OCI-LY7 (cell line): ENCODE measurements at regions not wholly inside any gene's neighbourhood (a gene's known extent, or its start where the extent isn't known, plus 50 kb on each side); places are given as distances from the start of the nearest gene placed in this dataset.

ENCODE experiments used
- BruUV-seq: library from RNA; stranded (reverse); fragments of 400-500 nt; replicated peaks from 2 replicates; lab custom pipeline; 2021; lab: Mats Ljungman, UMichigan
- CTCF ChIA-PET: fragments of 300-600 bp; sonication (Branson Sonifier 250); formaldehyde crosslinking; loops from one replicate; lab custom pipeline; 2022; ENCODE audit warnings: antibody characterized with exemption; ENCODE audit not compliant: unreplicated experiment; lab: Charles Lee
- POLR2A ChIA-PET: fragments of 300-600 bp; sonication (Branson Sonifier 250); formaldehyde crosslinking; loops from one replicate; lab custom pipeline; 2022; ENCODE audit warnings: antibody characterized with exemption; lab: Charles Lee
- DNase-seq: peaks from one replicate; pipeline ENCODE4 v3.0.0-alpha.2; 2015; ENCODE audit warnings: low spot score
- H2AFZ ChIP-seq: fragments of 200-600 bp; sonication (generic), shearing (Covaris generic); 2 replicates; pipeline ENCODE4 v1.6.1; 2014; ENCODE audit warnings: mild to moderate bottlenecking, antibody characterized with exemption, low read length, moderate library complexity
- H3K27ac ChIP-seq: fragments of 200-600 bp; sonication (generic); 2 replicates; pipeline ENCODE4 v1.5.1; 2014; ENCODE audit warnings: mixed run types, low read depth, mild to moderate bottlenecking, moderate library complexity, low read length, inconsistent platforms; ENCODE audit not compliant: poor library complexity, severe bottlenecking
- H3K36me3 ChIP-seq: fragments of 200-600 bp; sonication (generic); 2 replicates; pipeline ENCODE4 v1.6.1; 2014; ENCODE audit warnings: mild to moderate bottlenecking, antibody characterized with exemption, low read length, moderate library complexity, mixed read lengths; ENCODE audit not compliant: insufficient read depth
- H3K4me1 ChIP-seq: fragments of 200-600 bp; sonication (generic); 2 replicates; pipeline ENCODE4 v1.5.1; 2014; ENCODE audit warnings: mild to moderate bottlenecking, low read length; ENCODE audit not compliant: insufficient read depth, poor library complexity, severe bottlenecking
- H3K4me2 ChIP-seq: fragments of 200-600 bp; sonication (generic); 2 replicates; pipeline ENCODE4 v1.6.1; 2014; ENCODE audit warnings: mild to moderate bottlenecking, low read length
- H3K4me3 ChIP-seq: fragments of 200-600 bp; sonication (generic); 2 replicates; pipeline ENCODE4 v1.5.1; 2014; ENCODE audit warnings: mild to moderate bottlenecking, low read depth, low read length; ENCODE audit not compliant: poor library complexity, severe bottlenecking
- H3K79me2 ChIP-seq: fragments of 200-600 bp; sonication (generic); 2 replicates; pipeline ENCODE4 v1.6.1; 2016; ENCODE audit warnings: low read depth, mild to moderate bottlenecking, low read length, moderate library complexity, mixed read lengths; ENCODE audit not compliant: insufficient read depth
- H3K9me2 ChIP-seq: fragments of 200-600 bp; sonication (generic); 2 replicates; pipeline ENCODE4 v1.6.1; 2016; ENCODE audit warnings: mild to moderate bottlenecking, low read length, mixed read lengths; ENCODE audit not compliant: insufficient read depth
- H3K9me3 ChIP-seq: fragments of 200-600 bp; sonication (generic); 2 replicates; pipeline ENCODE4 v1.6.1; 2014; ENCODE audit warnings: mild to moderate bottlenecking, mixed run types, low read length, mixed read lengths
- H4K20me1 ChIP-seq: fragments of 200-600 bp; sonication (generic); 2 replicates; pipeline ENCODE4 v1.6.1; 2014; ENCODE audit warnings: mild to moderate bottlenecking, antibody characterized with exemption, low read length, moderate library complexity, mixed read lengths; ENCODE audit not compliant: insufficient read depth
- CTCF ChIP-seq: fragments of 200-600 bp; sonication (generic); conservative IDR thresholded peaks from 2 replicates; pipeline ENCODE4 v1.5.1; 2014; ENCODE audit warnings: mild to moderate bottlenecking, antibody characterized with exemption, low read length, moderate library complexity, mixed read lengths
- EZH2phosphoT487 ChIP-seq: fragments of 200-600 bp; sonication (generic); IDR thresholded peaks from 2 replicates; pipeline ENCODE4 v1.6.1; 2018; ENCODE audit warnings: low read depth, borderline replicate concordance, mild to moderate bottlenecking, mixed run types, antibody characterized with exemption, low read length, moderate library complexity, mixed read lengths
- intact Hi-C: fragments of 100-400 bp; cut with micrococcal nuclease; formaldehyde crosslinking; loops from one replicate; pipeline ENCODE4 v1.10.0; 2022; ENCODE audit not compliant: unreplicated experiment

GRCh38 chr1:94326329-94326728 is 88.9 kb upstream of the ARHGAP29 start:
- Histone ChIP-seq H3K36me3 (no peaks in the 10 kb centered on the region), H4K20me1 (no peaks in the 10 kb centered on the region), H3K27ac (no peak overlapping the region), H3K9me3 (no peaks in the 10 kb centered on the region), H3K4me2 (no peak overlapping the region), H2AFZ (no peak overlapping the region), H3K9me2 (no peaks in the 10 kb centered on the region), H3K4me3 (no peak overlapping the region), H3K79me2 (no peaks in the 10 kb centered on the region), H3K4me1 (no peaks in the 10 kb centered on the region)
- ChIA-PET CTCF (no interaction called here), POLR2A (no interaction called here)
- TF ChIP-seq EZH2phosphoT487 (no peak), CTCF (no peak)
- DNase-seq = no peak
- BruUV-seq = no TSS peak
- intact Hi-C loops = no loop called here

GRCh38 chr1:94325377-94326302 is 88.3 kb upstream of the ARHGAP29 start:
- intact Hi-C loops = no loop called here
- CTCF ChIA-PET = no interaction called here
- no TSS peak for BruUV-seq

More at GRCh38 chr1:94325377-94326302, 88.3 kb upstream of the ARHGAP29 start:
- Histone ChIP-seq H3K27ac (no peak overlapping the region), H3K4me1 (no peaks in the 10 kb centered on the region), H3K9me2 (no peaks in the 10 kb centered on the region), H3K9me3 (no peaks in the 10 kb centered on the region), H4K20me1 (no peaks in the 10 kb centered on the region), H2AFZ (no peak overlapping the region), H3K36me3 (no peaks in the 10 kb centered on the region), H3K4me2 (no peak overlapping the region), H3K4me3 (no peak overlapping the region), H3K79me2 (no peaks in the 10 kb centered on the region)
- DNase-seq = no peak
- POLR2A ChIA-PET = no interaction called here
- TF ChIP-seq CTCF = no peak
- no peak for TF ChIP-seq EZH2phosphoT487
